ENCODE measurements at regions not wholly inside any gene's neighbourhood (a gene's known extent, or its start where the extent isn't known, plus 50 kb on each side); places are given as distances from the start of the nearest gene placed in this dataset.

- TF ChIP-seq EZH2 (IDR thresholded peaks at IDR 0.05): no peak
- no peak for TF ChIP-seq POLR2AphosphoS5 (IDR thresholded peaks at IDR 0.05; ENCODE audit: borderline replicate concordance, low read depth, low read length)
- no peak for TF ChIP-seq FOXP2 (optimal IDR thresholded peaks at IDR 0.05; ENCODE audit: control extremely low read depth, extremely low read length, insufficient read depth)
Measured at GRCh38 chr1:172726740-172727139, 67.8 kb downstream of the FASLG start.

Data from SK-N-MC (cell line).